NCI-H526 treated with DMSO at 0.1 percent for 48 hours (cell line): ENCODE measurements at regions not wholly inside any gene's neighbourhood (a gene's known extent, or its start where the extent isn't known, plus 50 kb on each side); places are given as distances from the start of the nearest gene placed in this dataset.

Experiments used
- DNase-seq: peaks from one replicate; lab custom pipeline; 2025; lab: John Stamatoyannopoulos, UW

DNA sequence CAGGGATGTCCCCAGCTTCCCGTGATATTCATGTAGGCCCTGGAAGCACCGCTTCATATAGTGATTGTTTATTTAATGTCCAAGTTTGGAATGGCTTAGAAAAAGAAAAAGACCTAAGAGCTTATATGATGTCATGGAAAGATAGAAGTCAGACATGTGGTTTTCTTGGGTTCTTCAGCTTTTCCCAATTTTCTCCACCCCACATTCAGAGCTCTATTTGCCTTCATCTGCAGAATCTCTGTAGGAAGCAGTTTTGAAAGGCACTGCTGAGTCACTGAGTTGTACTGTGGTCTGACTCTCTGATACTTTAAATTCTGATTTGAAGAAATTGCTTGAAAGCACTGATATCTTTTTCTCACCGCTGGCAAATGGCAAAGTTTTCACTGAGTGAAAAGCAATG is 120.6 kb upstream of the EDNRA start:
- no peak for DNase-seq

DNA sequence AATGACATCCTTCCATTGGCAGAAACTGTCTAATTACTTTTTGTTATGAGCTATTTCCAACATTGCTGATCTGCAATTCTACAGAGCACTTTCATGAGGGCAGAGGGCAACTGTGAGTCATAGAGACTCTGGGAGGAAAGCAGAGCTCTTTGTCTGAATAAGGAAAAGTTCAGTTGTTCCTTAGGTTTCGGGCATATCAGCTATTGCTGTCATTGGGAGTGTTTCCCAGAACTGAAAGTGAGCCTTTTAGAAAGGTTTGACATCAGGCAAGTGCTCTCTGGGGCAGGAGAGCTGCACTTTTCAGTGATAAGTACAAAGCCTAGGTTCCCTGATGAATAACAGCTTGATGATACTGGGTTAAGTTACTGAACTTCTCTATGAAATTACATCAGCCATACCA is 119.2 kb upstream of the EDNRA start:
- no peak for DNase-seq

DNA sequence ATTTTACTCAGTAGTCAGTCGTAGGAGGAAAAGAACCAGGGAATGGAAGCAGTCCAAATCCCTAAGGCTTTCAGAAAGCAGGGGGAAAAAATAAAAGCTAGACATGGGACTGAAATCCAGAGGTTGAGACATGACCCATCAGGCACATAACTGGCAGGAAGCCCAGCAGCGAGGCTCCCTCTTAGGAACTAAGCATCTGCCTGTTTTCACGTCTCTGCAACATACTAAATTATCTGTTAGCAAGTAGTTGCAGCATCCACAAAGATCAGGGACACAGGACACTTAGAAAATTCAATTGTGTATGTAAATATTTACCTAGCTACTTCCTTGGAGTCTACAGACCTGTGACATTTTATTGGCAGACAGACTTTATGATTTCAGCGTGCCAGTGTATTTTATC is 118.0 kb upstream of the EDNRA start:
- DNase-seq, result no peak

DNA sequence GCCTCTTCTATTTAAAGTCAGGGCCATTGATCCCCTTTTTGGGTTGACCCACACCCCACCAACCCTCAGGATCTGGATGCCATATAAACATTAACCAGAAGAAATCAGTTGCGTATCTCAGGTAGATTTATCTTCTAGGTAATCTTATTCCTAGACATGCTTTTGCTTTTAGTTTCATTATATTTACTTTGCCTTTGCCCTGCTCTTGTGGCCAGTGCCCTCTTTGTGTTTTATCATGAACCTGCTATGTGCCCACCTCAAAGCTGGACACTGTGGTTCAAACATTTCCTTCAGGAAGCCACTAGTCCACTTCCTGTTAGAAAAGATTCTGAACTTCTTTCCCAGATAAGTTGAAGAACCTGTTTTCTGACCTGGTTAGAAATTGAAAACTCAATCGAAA is 117.4 kb upstream of the EDNRA start:
- DNase-seq, result no peak

DNA sequence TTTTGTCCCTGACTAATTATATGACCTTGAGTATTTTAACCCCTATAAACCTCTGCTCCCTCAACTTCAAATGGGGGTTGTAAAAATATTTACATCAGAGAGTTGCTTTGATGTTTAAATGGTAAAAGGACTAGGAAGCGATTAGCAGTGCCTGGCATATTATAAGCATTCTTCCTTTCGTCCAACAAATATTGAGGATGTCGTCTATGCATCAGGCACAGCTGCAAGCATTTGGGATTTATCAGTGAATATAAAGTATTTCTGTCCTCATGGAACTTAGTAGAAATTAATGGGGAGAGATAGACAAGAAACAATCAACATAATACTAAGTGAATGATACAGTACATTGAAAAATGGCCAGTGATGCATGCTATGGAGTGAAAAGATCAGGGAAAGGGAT is 115.5 kb upstream of the EDNRA start:
- no peak for DNase-seq

DNA sequence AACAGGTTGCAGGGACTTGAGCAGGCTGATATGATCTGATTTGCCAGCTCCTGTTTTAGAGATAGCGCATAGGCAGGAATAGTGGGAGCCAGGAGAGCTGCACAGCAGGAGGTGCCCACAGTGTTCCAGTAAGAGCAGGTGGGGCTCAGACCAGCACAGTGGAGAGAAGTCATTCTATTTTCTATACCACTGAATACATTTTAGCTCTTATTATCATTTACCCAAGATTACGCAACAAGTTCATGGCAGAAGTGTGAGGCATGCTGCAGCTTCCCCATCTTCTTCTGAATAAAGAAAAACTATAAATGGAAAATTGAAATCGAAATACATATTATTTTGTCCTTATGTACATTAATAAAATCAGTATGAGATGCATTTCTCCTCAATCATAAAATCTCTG is 114.7 kb upstream of the EDNRA start:
- DNase-seq, result no peak

DNA sequence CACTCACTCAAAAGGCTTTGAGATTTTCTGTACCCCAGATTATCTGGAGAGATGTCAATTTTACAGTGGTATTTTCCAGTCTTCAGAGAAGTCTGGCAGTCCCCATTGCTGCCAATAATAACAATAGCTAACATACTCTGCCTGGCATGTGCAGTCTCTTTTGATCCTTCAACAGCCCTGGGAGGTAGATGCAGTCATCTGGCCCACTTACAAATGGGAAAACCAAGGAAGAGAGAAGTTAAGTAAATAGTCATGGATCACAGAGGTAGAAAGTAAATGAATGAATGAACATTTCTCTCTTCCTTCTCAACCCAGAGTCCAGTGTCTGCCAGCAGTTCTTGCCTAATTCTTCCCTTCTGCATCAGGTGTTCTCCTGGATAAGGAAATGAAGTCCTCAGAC is 113.0 kb upstream of the EDNRA start:
- no peak for DNase-seq

DNA sequence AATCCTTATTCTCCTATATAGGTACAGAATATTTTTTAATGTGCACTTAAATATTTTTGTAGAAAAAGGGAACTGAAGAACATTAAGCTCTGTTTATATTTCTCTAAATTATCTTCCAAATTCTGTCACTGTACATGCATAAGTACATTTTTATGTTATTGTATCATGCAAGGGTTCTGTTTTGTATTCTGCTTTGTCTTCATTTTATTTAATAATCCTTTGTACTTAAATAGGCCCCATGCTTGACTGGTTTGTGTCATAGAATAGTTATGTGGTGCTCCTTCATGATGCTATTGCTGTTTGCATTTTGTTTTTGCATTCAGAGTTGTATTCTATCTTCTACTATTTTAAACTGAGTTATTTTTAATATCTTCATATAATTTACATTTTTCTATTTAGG is 111.9 kb upstream of the EDNRA start:
- DNase-seq, result no peak

DNA sequence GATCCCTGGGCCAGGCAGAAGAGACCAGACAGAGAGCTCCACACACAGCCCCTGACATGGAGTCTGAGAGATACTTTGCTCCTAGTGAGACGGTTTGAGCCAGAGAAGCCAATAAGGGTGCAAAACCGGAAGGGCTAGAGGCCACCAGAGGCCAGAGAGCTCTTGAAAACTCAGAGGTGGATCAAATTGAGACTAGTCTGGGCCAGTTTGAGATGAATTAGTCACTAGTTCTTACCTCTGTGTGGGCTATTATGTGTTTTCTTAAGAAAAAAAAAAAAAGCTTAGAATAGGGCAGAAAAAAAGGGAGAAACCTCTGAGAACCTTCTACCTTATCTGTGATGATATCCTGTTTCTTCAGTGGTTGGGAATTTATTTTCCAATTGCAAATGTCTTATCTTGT is 110.4 kb upstream of the EDNRA start:
- DNase-seq, result no peak

DNA sequence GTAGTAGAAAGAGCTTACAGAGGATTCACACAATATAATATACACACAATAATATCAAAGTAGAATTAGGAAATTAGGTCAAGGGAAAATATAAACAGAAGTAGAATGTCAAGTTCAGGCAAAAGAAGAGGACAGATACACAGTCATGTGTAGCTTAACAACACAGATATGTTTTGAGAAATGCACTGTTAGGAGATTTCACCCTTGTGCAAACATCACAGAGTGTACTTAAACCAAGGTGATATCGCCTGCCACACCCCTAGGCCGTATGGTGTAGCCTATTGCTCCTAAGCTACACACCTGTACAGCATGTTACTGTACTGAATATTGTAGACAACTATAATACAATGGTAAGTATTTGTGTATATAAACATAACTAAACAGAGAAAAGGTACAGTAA is 110.0 kb upstream of the EDNRA start:
- no peak for DNase-seq

DNA sequence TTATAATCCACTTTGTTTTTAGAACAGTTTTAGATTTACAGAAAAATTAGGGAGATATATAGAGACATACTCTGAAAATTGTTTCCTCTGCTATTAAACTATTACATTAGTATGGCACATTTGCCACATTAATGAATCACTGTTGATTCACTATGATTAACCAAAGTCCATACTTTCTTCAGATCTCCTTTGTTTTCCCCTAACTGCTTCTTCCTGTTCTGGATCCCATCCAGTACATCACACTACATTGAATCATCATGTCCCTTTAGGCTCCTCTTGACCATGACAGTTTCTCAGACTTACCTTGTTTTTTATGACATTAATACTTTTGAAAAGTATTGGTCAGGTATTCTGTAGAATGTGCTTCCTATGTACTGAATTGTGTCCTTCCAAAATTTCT is 109.2 kb upstream of the EDNRA start:
- no peak for DNase-seq

DNA sequence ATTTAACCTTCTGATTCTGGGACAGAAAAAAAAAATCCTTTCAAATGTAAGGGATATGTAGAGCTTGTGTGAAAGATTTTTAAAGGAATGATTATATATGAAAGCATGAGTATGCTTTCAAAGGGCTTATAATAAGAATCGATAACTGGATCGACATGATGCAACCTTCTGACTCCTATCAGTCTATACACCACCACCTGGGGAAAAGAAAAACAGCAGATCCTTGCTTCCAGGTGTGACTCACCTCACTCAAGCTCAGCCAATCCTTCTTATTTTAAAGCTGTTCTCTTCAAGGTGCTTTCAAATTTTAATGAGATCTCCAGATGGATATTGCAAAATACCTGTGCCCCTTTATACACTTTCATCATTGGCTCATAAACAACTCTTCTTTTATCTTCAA is 102.1 kb upstream of the EDNRA start:
- DNase-seq, result no peak

DNA sequence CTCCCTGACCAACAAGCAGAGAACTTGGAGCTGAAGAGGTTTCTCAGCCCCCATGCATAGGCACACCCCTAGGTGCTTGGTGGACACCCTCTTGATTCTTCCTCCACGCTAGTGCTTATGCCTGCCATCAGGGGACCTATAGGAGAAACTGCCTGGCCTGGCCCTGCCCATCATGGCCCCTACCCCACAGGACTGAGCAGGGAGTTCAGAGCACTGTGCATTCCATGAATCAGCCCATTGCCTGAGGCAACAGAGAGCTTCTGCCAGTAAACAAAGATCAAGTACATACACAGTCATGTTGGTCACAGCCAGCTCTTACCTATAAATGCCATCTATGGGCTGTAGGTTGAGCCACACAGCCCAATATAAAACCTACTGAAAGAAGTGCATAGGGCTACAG is 99.1 kb upstream of the EDNRA start:
- no peak for DNase-seq

DNA sequence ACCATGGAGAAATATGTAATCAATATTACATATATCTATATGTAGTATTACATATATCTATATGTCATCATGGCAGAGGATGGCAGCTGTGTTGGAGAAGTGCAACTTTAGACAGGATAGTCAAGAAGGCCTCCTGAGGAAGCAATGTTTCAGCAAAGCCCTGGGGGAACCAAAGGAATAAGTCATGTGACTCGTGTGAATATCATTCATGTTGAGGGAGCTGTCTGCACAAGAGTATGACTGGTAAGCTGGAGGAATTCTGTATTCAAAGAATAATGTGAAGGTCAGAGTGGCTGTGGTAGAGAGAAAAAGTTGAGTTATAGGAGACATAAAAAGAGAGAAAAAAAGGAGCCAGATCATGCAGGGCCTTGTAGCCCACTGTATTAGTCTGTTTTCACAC is 92.9 kb upstream of the EDNRA start:
- no peak for DNase-seq

DNA sequence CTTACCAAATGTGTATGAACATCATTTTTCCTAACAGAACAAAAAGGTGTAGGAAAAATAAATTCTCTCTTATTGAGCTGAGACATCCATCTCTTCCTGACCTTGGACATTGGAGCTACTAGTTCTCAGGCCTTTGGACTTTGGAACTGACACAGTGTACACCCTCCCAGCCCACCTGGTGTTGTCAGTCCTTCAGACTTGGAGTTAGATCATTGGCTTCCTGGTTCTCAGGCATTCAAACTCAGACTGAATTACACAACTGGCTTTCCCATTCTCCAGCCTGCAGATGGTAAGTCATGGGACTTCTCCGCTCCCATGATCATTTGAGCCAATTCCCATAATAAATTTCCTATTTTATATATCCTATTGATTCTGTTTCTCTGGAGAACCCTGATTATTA is 84.8 kb upstream of the EDNRA start:
- DNase-seq, result no peak

DNA sequence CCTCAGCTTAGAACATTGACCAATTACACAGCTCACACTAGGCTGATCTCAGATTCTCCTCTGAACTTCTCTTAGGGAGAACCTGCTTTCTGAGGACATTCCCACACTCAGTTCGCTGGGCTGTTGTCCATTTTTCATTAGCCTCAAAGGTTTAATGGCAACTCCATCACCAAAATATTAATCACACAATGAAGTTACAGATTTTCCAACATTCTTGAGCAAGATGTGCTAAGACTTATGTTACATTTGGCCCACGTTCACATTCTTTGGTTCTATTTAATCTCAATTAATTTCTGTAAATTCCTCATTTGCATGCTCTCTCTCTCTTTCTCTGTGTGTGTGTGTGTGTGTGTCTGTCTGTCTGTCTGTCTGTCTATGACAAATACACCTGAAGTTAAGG is 82.3 kb upstream of the EDNRA start:
- no peak for DNase-seq

DNA sequence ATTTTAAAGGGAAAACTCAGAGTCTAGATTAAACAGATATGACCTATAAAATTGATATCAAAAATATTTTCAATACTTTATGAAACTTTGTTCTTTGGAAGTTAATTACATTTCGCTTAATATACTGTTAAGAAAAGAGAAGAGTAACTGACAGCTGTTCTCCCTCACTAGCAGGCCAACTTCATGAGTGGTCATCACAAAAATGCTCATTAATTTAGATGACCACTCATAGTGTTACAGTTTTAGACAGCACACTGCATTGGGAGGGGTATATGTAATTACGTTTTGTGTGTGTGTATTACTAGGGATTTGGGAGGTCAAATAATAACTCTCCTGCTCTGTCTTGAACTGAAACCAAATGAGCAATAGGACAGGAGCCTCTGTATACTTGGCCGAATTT is 80.2 kb upstream of the EDNRA start:
- DNase-seq, result no peak

DNA sequence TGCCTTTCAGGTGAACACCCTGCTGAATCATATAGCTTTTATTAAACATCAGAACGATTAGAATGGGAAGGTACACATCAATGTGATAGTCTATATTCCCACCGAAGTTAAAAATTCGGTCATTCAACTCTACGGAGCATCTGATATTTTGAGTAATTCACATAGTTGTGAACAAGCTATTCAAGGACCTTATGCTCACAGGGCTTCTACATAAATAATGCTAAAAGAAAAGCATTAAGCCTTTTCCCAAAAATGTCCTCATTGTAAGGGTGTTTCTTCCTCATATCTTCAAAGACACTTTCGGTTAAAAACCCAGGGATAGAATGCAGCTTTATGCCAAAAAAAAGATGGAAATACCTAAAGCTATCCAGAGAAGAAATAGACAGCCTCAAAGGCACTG is 79.7 kb upstream of the EDNRA start:
- no peak for DNase-seq

DNA sequence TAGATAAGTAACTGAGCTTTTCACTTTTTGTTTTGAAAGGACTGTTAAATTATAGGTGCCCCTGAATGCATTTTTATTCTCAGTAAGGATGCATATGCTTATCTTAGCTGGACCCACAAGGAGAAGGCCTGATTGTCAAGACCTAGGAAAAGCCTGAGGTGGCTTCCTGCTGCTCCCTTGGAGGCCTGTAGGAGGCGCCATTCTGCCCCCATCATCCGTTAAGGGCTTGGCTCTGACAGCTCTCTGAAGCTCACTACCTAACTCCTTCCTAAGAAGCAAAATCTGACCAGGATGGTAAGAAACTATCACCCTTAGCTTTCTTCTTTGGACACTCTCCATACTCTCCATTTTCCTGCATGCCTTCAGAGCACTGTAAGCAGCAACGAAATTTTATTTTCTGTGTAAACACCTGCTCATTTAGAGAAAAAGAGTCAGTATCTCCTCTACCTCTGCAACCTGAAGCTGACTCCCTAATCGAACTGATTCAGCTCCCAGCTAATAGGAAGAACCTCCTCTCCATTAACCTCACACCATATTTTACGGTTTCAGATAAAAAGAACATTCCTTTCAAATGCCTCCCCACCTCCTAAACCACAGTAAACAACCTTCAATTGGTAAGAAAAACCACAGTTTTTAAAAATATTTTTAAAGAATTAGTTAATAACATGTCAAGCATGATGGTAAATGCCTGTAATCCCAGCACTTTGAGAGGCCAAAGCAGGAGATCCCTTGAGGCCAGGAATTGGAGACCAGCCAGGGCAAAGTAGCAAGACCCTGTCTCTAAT is 73.4 kb upstream of the EDNRA start:
- DNase-seq, result no peak

DNA sequence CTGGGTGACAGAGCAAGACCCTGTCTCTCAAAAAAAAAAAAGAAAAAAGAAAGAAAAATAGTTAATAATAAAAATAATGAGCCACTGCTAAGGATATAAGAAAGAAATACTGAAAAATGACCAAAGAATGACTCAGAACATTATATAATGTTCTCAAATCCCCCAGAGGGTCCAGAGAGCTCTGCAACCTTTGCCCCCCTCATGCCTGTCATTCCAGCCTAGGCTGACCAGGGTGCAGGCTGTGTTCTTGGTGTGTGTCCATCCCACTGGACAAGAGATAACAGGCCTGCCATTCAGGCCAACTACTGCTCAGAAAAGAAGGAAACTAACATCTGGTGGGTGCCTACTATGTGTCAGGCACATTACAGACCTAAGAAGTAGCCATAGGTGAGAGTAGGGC is 72.7 kb upstream of the EDNRA start:
- no peak for DNase-seq

DNA sequence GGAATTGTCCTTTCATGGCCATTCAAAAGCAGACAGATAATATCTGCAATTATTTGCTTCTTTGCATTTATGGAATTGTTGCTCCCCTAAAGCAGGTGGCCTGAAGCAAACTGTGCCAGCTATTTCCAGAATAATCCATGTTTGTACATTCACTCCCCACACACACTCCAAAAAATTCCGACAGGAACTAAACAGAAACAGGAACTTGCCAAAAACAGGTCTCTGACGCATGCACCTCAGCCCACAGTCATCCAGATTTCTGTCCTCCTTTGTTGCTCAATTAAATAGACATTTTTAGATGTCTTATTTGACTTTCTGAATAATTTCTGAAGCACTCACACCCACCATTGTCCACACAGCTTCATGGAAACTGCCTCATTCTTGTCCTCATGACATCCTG is 71.5 kb upstream of the EDNRA start:
- DNase-seq, result no peak

DNA sequence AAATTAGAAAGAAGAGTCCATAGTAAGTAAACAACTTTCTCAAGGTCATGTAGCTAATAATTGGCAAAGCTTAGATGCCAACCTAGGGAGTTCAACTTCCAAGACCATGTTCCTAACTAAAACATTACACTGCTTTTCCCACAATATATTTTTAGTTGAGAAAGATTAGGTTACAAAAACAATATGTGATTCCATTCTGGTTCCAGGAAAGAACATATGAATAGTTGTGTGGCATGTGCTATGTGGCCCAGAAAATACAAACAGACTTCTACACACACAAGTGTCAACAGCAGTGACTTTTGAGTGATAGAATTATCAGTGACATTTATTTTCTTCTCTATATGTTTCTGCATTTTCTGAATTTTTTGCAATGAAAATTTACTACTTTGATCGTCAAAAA is 62.7 kb upstream of the EDNRA start:
- no peak for DNase-seq

DNA sequence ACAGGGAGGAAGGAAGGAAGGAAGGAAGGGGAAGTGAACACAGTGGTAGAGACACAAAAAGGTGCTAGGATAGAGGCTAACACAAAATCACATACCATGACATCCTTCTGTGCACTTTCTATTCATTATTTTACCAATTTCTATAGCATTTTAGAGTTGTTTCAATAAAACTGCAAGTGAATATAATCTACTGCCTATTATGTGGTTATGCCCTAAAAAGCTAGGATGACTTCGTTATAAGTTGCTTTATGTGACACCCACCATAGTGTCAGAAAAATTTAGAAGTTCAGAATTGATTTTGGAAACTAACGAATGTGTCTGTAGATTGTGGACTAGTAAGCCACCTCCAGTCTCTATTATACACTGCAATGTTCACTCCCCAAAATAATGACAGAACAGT is 59.4 kb upstream of the EDNRA start:
- DNase-seq, result no peak

DNA sequence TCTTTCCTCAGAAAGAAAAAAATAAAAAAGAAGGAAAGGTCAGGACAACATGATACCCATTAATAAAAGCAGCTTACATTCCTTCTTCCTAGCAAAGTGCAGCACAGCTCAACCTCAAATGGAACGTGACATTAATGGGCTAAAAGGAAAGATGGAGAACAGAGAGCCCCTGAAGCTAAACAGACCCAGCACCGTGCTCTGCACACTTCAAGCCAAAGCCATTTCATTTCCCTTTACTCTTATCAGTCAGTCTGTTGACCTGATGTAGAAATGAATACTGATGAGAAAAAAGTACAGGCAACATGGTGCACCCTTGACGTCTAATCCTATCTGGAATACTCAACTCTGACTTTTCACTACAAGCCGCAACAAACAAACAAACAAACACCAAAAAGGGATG is 57.7 kb upstream of the EDNRA start:
- no peak for DNase-seq

DNA sequence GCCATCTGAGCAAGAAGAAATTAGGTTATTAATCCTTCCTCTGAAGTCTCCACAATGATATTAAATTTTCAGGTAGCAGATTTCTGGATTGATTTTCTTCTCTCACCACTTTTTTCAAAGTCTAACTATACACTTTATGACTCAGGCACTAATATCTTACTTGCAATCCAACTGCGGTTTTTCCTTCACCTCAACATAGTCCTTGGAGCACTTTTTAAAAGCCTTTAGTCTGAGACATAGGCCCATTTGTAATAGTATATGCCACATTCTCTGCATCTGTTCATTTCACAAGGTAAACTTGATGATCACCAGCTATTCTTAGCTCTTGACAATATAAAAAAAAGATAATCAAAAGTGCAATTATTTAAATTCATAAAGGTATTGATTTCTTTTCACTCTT is 55.9 kb upstream of the EDNRA start:
- DNase-seq, result no peak
